MCF 10A (cell line): ENCODE measurements at regions not wholly inside any gene's neighbourhood (a gene's known extent, or its start where the extent isn't known, plus 50 kb on each side); places are given as distances from the start of the nearest gene placed in this dataset.
"Not testable (repeated sequence)": the region's sequence is repeated elsewhere in the genome, so short reads cannot be mapped to it uniquely, and the experiment has no call there.

Experiments used
- BruUV-seq: library from RNA; stranded (reverse); fragments of 400-500 nt; replicated peaks from 2 replicates; lab custom pipeline; 2021; lab: Mats Ljungman, UMichigan
- CTCF ChIA-PET: fragments of 300-600 bp; sonication (Branson Sonifier 250); formaldehyde crosslinking; extraction: SDS; loops from one replicate; lab custom pipeline; 2021; ENCODE audit warnings: antibody characterized with exemption, inconsistent platforms; lab: Yijun Ruan, JAX
- POLR2A ChIA-PET: fragments of 300-600, 350-650 bp; sonication (Branson Sonifier 250); formaldehyde crosslinking; extraction: SDS; loops from one replicate; lab custom pipeline; 2020; ENCODE audit warnings: antibody characterized with exemption, inconsistent platforms; lab: Yijun Ruan, JAX
- DNase-seq: peaks from one replicate; pipeline ENCODE4 v3.0.0-alpha.2; 2018; ENCODE audit not compliant: unreplicated experiment
- H3K27ac Mint-ChIP-seq: one replicate; pipeline ENCODE4 v1.8.0; 2022; ENCODE audit warnings: mild to moderate bottlenecking, low read depth, mixed read lengths; ENCODE audit not compliant: unreplicated experiment
- H3K27me3 Mint-ChIP-seq: one replicate; pipeline ENCODE4 v1.8.0; 2022; ENCODE audit warnings: mixed read lengths; ENCODE audit not compliant: insufficient read depth, unreplicated experiment
- H3K36me3 Mint-ChIP-seq: one replicate; pipeline ENCODE4 v1.8.0; 2022; ENCODE audit warnings: mild to moderate bottlenecking, moderate library complexity, mixed read lengths; ENCODE audit not compliant: insufficient read depth, unreplicated experiment
- H3K4me1 Mint-ChIP-seq: one replicate; pipeline ENCODE4 v1.8.0; 2022; ENCODE audit warnings: mixed read lengths; ENCODE audit not compliant: insufficient read depth, unreplicated experiment
- H3K4me3 Mint-ChIP-seq: one replicate; pipeline ENCODE4 v1.8.0; 2022; ENCODE audit warnings: mild to moderate bottlenecking, moderate library complexity, mixed read lengths; ENCODE audit not compliant: unreplicated experiment
- H3K9me3 Mint-ChIP-seq: one replicate; pipeline ENCODE4 v1.8.0; 2022; ENCODE audit warnings: mixed read lengths; ENCODE audit not compliant: unreplicated experiment
- intact Hi-C: fragments of 100-400 bp; cut with micrococcal nuclease; formaldehyde crosslinking; loops from 2 replicates; pipeline ENCODE4 v1.14.1; 2022
- TF ChIP-seq, protein P1 (sequence below): fragments of 200-600 bp; IDR thresholded peaks from one replicate; pipeline ENCODE4 v1.8.0; 2022; ENCODE audit warnings: antibody characterized with exemption, mild to moderate bottlenecking; ENCODE audit not compliant: unreplicated experiment

DNA sequence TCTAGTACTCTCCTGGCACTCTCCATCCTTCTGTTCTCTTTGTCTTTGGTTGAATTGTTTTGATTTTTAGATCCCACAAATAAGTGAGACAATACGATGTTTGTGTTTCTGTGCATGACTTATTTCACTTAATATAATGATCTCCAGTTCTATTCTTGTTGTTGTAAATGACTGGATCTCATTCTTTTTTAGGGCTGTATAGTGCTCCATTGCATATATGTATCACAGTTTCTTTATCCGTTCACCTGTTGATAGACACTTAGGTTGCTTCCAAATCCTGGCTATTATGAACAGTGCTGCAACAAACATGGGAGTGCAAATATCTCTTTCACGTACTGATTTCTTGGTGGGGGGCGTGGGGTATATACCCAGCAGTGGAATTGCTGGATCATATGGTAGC, 245.0 kb downstream of the ADCYAP1 start:
- BruUV-seq, result no TSS peak
- no peak overlapping the region for H3K27ac Mint-ChIP-seq
- no peaks in the 10 kb centered on the region for H3K36me3 Mint-ChIP-seq
- no peak overlapping the region for H3K4me3 Mint-ChIP-seq
- TF ChIP-seq, protein P1, sequence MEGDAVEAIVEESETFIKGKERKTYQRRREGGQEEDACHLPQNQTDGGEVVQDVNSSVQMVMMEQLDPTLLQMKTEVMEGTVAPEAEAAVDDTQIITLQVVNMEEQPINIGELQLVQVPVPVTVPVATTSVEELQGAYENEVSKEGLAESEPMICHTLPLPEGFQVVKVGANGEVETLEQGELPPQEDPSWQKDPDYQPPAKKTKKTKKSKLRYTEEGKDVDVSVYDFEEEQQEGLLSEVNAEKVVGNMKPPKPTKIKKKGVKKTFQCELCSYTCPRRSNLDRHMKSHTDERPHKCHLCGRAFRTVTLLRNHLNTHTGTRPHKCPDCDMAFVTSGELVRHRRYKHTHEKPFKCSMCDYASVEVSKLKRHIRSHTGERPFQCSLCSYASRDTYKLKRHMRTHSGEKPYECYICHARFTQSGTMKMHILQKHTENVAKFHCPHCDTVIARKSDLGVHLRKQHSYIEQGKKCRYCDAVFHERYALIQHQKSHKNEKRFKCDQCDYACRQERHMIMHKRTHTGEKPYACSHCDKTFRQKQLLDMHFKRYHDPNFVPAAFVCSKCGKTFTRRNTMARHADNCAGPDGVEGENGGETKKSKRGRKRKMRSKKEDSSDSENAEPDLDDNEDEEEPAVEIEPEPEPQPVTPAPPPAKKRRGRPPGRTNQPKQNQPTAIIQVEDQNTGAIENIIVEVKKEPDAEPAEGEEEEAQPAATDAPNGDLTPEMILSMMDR, result no peak
- no peak for DNase-seq
- H3K4me1 Mint-ChIP-seq, result no peaks in the 10 kb centered on the region
- intact Hi-C loops, result no loop called here
- H3K9me3 Mint-ChIP-seq, result peaks cover 41% of the 10 kb centered on the region
- H3K27me3 Mint-ChIP-seq, result no peaks in the 10 kb centered on the region
- ChIA-PET POLR2A (no interaction called here), CTCF (no interaction called here)

DNA sequence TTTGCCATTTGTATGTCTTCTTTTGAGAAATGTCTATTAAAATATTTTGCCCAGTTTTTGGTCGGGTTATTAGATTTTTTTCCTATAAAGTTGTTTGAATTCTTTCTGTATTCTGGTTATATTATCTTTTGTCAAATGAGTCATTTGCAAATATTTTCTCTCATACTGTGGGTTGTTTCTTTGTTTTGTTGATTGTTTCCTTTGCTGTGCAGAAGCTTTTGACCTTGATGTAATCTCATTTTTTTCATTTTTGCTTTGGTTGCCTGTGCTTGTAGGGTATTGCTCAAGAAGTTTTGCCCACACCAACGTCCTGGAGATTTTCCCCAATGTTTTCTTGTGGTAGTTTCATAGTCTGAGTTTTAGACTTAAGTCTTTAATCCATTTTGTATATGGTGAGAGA, 245.7 kb downstream of the ADCYAP1 start:
- H3K4me3 Mint-ChIP-seq, result no peak overlapping the region
- H3K27ac Mint-ChIP-seq, result no peak overlapping the region
- TF ChIP-seq, protein P1, result no peak
- POLR2A ChIA-PET, result no interaction called here
- H3K27me3 Mint-ChIP-seq, result no peaks in the 10 kb centered on the region
- BruUV-seq, result no TSS peak
- intact Hi-C loops, result no loop called here
- peaks cover 41% of the 10 kb centered on the region for H3K9me3 Mint-ChIP-seq
- H3K36me3 Mint-ChIP-seq, result no peaks in the 10 kb centered on the region
- no peaks in the 10 kb centered on the region for H3K4me1 Mint-ChIP-seq
- no peak for DNase-seq
- CTCF ChIA-PET, result no interaction called here

DNA sequence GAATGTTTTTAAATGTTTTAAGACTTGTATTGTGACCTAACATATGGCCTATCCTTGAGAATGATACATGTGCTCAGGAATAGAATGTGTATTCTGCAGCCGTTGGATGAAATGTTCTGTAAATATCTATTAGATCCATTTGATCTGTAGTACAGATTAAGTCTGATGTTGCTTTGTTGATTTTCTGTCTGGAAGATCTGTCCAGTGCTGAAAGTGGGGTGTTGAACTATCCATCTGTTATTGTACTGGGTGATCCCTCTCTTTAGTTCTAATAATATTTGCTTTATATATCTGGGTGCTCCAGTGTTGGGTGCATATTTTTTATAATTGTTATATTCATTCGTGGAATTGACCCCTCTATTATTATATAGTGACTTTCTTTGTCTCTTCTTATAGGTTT, 248.3 kb downstream of the ADCYAP1 start:
- H3K27me3 Mint-ChIP-seq, DNase-seq, H3K4me1 Mint-ChIP-seq, H3K36me3 Mint-ChIP-seq, POLR2A ChIA-PET, H3K27ac Mint-ChIP-seq, CTCF ChIA-PET, BruUV-seq, intact Hi-C loops, H3K4me3 Mint-ChIP-seq: not testable (repeated sequence)
- peaks cover 28% of the 10 kb centered on the region for H3K9me3 Mint-ChIP-seq

DNA sequence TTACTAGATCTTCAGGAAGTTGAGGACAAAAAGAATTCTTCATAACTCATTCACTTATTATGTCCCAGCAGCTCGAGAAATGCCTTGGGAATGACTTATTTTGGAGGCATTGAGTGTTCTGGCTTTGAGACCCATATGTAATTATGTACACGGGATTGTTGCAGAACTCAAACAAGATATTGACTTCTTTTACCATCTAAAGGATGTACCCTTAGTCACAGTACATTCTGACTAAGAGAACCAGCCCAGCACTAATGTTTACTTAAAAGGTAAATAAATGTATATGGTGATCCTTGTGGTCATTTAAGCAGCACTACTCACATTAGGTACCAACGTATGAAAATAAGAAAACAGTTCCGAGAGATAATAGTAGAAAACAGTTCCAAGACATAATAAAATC, 268.9 kb downstream of the ADCYAP1 start:
- H3K9me3 Mint-ChIP-seq, result peaks cover 8% of the 10 kb centered on the region
- no peaks in the 10 kb centered on the region for H3K36me3 Mint-ChIP-seq
- no peaks in the 10 kb centered on the region for H3K27me3 Mint-ChIP-seq
- no peak overlapping the region for H3K27ac Mint-ChIP-seq
- DNase-seq, result no peak
- ChIA-PET POLR2A (no interaction called here), CTCF (no interaction called here)
- no peaks in the 10 kb centered on the region for H3K4me1 Mint-ChIP-seq
- intact Hi-C loops, result no loop called here
- no peak overlapping the region for H3K4me3 Mint-ChIP-seq
- TF ChIP-seq, protein P1, result no peak
- no TSS peak for BruUV-seq

DNA sequence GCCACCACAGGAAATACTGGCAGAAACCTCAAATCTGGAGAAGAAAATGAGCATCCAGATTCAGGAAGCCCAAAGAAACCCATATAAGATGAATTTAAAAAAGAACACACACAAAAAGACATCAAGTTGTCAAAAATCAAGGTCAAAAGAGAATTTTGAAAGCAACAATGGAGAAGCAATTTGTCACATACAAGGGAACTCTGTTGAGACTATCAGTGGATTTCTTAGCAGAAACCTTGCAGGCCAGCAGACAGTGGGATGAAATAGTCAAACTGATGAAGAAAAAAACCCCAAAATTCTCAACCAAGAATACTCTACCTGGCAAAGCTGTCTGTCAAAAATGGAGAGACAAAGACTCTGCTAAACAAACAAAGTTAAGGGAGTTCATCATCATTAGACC, 272.6 kb downstream of the ADCYAP1 start:
- Mint-ChIP-seq H3K27ac (no peak overlapping the region), H3K36me3 (no peaks in the 10 kb centered on the region), H3K4me3 (no peak overlapping the region), H3K4me1 (no peaks in the 10 kb centered on the region), H3K9me3 (peaks cover 27% of the 10 kb centered on the region), H3K27me3 (no peaks in the 10 kb centered on the region)
- DNase-seq, result no peak
- intact Hi-C loops, result no loop called here
- ChIA-PET POLR2A (no interaction called here), CTCF (no interaction called here)
- TF ChIP-seq, protein P1, result no peak
- BruUV-seq, result no TSS peak
